KMS-11 (cell line): ENCODE measurements at regions not wholly inside any gene's neighbourhood (a gene's known extent, or its start where the extent isn't known, plus 50 kb on each side); places are given as distances from the start of the nearest gene placed in this dataset.
"Not testable (repeated sequence)": the region's sequence is repeated elsewhere in the genome, so short reads cannot be mapped to it uniquely, and the experiment has no call there.

ENCODE experiments used
- H2AFZ ChIP-seq: fragments of 200-600 bp; sonication (generic); 2 replicates; pipeline ENCODE4 v1.6.1; 2016; ENCODE audit warnings: antibody characterized with exemption, mixed run types, low read depth
- H3K27ac ChIP-seq: fragments of 200-600 bp; sonication (generic); 2 replicates; pipeline ENCODE4 v1.6.1; 2016; ENCODE audit warnings: mild to moderate bottlenecking, mixed run types
- H3K27me3 ChIP-seq: fragments of 200-600 bp; sonication (generic); 2 replicates; pipeline ENCODE4 v1.6.1; 2017; ENCODE audit warnings: mild to moderate bottlenecking, low read depth, mixed run types, moderate library complexity; ENCODE audit not compliant: insufficient read depth
- H3K36me3 ChIP-seq: fragments of 200-600 bp; sonication (generic); 2 replicates; pipeline ENCODE4 v1.6.1; 2017; ENCODE audit warnings: mild to moderate bottlenecking, mixed run types; ENCODE audit not compliant: insufficient read depth
- H3K4me1 ChIP-seq: fragments of 200-600 bp; sonication (generic); 2 replicates; pipeline ENCODE4 v1.6.1; 2016; ENCODE audit warnings: mild to moderate bottlenecking, low read depth, mixed run types; ENCODE audit not compliant: poor library complexity, severe bottlenecking
- H3K4me2 ChIP-seq: fragments of 200-600 bp; sonication (generic); 2 replicates; pipeline ENCODE4 v1.7.0; 2016; ENCODE audit warnings: mild to moderate bottlenecking, mixed run types
- H3K4me3 ChIP-seq: fragments of 200-600 bp; sonication (generic); IDR thresholded peaks from 2 replicates; pipeline ENCODE4 v1.6.1; 2017; ENCODE audit warnings: low read depth, low read length, mixed read lengths; ENCODE audit not compliant: insufficient read depth
- H3K79me2 ChIP-seq: fragments of 200-600 bp; sonication (generic); 2 replicates; pipeline ENCODE4 v1.6.1; 2016; ENCODE audit warnings: low read depth, mixed run types; ENCODE audit not compliant: insufficient read depth
- H3K9ac ChIP-seq: fragments of 200-600 bp; sonication (generic); 2 replicates; pipeline ENCODE4 v1.6.1; 2016; ENCODE audit warnings: mild to moderate bottlenecking, mixed run types
- H4K20me1 ChIP-seq: fragments of 200-600 bp; sonication (generic); 2 replicates; pipeline ENCODE4 v1.6.1; 2016; ENCODE audit warnings: mild to moderate bottlenecking, mixed run types; ENCODE audit not compliant: insufficient read depth
- TF ChIP-seq, protein P1 (sequence below): fragments of 200-600 bp; sonication (generic); conservative IDR thresholded peaks from 2 replicates; pipeline ENCODE4 v1.6.1; 2017; ENCODE audit warnings: low read depth, mild to moderate bottlenecking, antibody characterized with exemption, low read length, moderate library complexity, mixed read lengths

DNA sequence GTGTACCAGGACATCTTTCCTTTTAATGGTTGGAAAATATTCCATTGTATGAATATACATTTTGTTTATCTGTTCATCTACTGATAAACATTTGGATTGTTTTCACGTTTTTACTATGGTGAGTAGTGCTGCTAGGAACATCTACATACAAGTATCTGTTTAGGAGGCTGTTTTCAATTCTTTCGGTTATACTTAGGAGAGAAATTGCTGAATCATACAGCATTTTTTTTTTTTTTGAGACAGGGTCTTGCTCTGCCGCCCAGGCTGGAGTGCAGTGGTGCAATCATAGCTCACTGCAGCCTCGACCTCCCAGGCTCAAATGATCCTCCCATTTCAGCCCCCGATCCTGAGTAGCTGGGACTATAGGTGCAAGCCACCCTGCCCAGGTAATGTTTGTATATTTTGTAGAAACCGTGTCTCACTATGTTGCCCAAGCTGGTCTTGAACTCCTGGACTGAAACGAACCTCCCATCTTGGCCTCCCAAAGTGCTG lies 122.9 kb downstream of the CRLF3 start:
- Histone ChIP-seq H3K4me2 (no peak overlapping the region), H3K27me3 (peaks cover 6% of the 10 kb centered on the region; the same call in 1 of the 2 replicates), H3K9ac (no peak overlapping the region)

DNA sequence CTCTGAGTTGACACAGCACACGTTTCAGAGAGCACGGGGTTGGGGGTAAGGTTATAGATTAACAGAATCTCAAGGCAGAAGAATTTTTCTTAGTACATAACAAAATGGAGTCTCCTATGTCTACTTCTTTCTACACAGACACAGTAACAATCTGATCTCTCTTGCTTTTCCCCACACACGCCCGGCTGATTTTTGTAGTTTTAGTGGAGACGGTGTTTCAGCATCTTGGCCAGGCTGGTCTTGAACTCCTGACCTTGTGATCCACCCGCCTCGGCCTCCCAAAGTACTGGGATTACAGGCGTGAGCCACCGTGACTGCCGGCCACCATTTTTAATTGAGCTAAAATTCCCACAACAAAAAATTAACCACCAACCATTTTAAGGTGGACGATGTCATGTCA lies 123.7 kb downstream of the CRLF3 start:
- not testable (repeated sequence) for H4K20me1 ChIP-seq, H3K27me3 ChIP-seq, H2AFZ ChIP-seq, H3K27ac ChIP-seq, H3K79me2 ChIP-seq, H3K9ac ChIP-seq, H3K36me3 ChIP-seq, H3K4me2 ChIP-seq, H3K4me3 ChIP-seq, H3K4me1 ChIP-seq

More for the DNA sequence above, 122.9 kb downstream of the CRLF3 start:
- TF ChIP-seq, protein P1, sequence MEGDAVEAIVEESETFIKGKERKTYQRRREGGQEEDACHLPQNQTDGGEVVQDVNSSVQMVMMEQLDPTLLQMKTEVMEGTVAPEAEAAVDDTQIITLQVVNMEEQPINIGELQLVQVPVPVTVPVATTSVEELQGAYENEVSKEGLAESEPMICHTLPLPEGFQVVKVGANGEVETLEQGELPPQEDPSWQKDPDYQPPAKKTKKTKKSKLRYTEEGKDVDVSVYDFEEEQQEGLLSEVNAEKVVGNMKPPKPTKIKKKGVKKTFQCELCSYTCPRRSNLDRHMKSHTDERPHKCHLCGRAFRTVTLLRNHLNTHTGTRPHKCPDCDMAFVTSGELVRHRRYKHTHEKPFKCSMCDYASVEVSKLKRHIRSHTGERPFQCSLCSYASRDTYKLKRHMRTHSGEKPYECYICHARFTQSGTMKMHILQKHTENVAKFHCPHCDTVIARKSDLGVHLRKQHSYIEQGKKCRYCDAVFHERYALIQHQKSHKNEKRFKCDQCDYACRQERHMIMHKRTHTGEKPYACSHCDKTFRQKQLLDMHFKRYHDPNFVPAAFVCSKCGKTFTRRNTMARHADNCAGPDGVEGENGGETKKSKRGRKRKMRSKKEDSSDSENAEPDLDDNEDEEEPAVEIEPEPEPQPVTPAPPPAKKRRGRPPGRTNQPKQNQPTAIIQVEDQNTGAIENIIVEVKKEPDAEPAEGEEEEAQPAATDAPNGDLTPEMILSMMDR, result no peak
- Histone ChIP-seq H3K36me3 (no peaks in the 10 kb centered on the region), H4K20me1 (no peaks in the 10 kb centered on the region), H3K27ac (no peak overlapping the region), H3K4me1 (peaks cover 7% of the 10 kb centered on the region), H3K79me2 (no peaks in the 10 kb centered on the region), H3K4me3 (no peak overlapping the region), H2AFZ (no peak overlapping the region)

DNA sequence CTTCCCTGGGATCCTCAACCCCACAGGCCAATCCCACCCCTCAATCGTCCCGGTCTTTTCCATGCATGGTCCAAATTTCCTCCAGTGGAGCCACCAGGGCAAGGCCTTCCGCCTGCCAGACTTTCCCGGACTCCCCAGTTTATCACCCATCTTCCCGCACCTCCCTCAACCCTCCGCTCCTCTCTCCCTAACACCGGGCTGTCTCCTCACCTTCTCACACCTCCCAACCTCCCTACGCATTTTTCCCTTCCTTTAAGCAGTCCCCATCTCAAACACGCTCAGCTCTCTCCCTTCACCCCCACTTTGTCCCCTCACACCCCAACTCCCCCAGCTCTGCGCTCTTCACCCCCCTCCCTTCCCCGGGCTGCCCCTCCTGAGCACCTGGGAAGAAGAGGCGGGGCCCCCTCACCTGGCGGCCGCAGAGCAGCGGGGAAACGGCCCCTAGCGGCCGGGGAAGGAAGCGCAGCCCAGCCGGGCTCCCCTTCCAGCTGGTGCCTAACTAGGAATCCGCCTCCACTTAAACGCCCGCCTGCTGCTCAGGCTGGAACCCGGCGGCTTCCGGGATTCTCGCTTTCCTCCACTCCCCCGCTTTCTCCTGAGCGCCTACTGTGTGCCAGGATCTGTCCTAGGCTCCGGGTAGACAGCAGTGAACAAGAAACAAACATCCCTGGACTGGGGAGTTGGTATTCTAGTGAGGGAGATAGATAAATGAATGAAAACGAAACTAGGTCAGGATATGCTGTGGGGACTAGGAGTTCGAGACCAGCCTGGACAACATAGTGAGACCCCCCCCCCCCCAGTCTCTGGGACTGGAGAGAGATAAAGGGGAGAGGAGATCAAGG lies 126.7 kb downstream of the CRLF3 start:
- not testable (repeated sequence) for H3K4me3 ChIP-seq, H3K36me3 ChIP-seq, H4K20me1 ChIP-seq, H3K27ac ChIP-seq, H3K79me2 ChIP-seq, H3K4me1 ChIP-seq, H3K27me3 ChIP-seq
- Histone ChIP-seq H2AFZ (peak overlapping the region; percentile 48), H3K9ac (peak overlapping the region; percentile 2; the same call in 1 of the 2 replicates), H3K4me2 (peak overlapping the region; percentile 52; the same call in 1 of the 2 replicates)
- TF ChIP-seq, protein P1, result peak; percentile 89

- no peak overlapping the region for H3K9ac ChIP-seq
- no peaks in the 10 kb centered on the region for H4K20me1 ChIP-seq
- no peak overlapping the region for H3K27ac ChIP-seq
- H3K4me3 ChIP-seq, result no peak overlapping the region
- H3K27me3 ChIP-seq, result peaks cover 8% of the 10 kb centered on the region; the same call in 1 of the 2 replicates
- no peak overlapping the region for H2AFZ ChIP-seq
- peaks cover 7% of the 10 kb centered on the region for H3K4me1 ChIP-seq
- H3K36me3 ChIP-seq, result no peaks in the 10 kb centered on the region
- TF ChIP-seq, protein P1, result no peak
- H3K79me2 ChIP-seq, result no peaks in the 10 kb centered on the region
- no peak overlapping the region for H3K4me2 ChIP-seq
These were observed 128.3 kb downstream of the CRLF3 start for GRCh38 chr17:30696234-30696633.

- H4K20me1 ChIP-seq, H2AFZ ChIP-seq, H3K27me3 ChIP-seq, H3K79me2 ChIP-seq, H3K27ac ChIP-seq, H3K4me3 ChIP-seq, H3K4me1 ChIP-seq, H3K9ac ChIP-seq, H3K36me3 ChIP-seq, H3K4me2 ChIP-seq: not testable (repeated sequence)
These were observed 129.2 kb downstream of the CRLF3 start for GRCh38 chr17:30695265-30695811.

GRCh38 chr17:30693772-30694171 lies 130.7 kb downstream of the CRLF3 start:
- not testable (repeated sequence) for H3K4me1 ChIP-seq, H3K4me3 ChIP-seq, H3K79me2 ChIP-seq, H3K36me3 ChIP-seq, H3K4me2 ChIP-seq, H3K27me3 ChIP-seq, H3K27ac ChIP-seq, H2AFZ ChIP-seq, H4K20me1 ChIP-seq, H3K9ac ChIP-seq

DNA sequence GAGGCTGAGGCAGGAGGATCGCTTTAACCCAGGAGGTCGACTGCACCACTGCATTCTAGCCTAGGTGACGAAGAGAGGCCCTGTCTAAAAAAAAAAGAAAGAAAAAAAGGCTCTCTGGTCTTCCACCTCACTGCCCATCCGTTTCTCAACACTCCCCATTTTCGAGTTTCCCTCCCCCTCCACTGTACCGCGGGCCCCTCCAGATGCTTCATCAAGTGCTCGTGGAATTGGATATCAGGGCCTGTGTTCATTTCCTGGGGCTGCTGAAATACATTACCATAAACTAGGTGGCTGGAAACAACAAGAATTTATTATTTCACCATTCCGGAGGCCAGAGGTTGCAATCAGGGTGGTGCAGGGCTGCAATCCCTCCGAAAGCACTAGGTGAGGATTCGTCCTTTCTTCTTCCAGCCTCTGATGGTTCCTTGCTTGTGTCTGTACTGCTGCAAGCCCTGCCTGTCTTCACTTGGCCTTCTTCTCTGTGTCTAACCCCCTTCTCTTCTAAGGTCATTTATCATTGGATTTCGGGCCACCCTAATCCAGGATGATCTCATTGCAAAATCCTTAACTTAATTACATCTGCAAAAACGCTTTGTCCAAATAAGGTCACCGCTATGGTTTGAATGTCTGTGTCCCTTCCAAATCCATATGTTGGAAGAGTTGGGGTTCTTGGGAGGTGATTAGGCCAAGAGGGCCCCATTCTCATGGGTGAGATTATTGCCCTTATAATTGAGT lies 135.1 kb downstream of the CRLF3 start:
- not testable (repeated sequence) for H3K27me3 ChIP-seq, H3K4me3 ChIP-seq, H3K4me2 ChIP-seq, H2AFZ ChIP-seq, H3K79me2 ChIP-seq, H3K9ac ChIP-seq, H3K36me3 ChIP-seq, H4K20me1 ChIP-seq, H3K4me1 ChIP-seq, H3K27ac ChIP-seq
